Germinal center (tissue), 1 donor: ENCODE measurements at regions not wholly inside any gene's neighbourhood (a gene's known extent, or its start where the extent isn't known, plus 50 kb on each side); places are given as distances from the start of the nearest gene placed in this dataset.

Source experiments
- DNase-seq: peaks from one replicate; pipeline ENCODE4 v3.0.0; 2012; ENCODE audit warnings: mixed read lengths, low spot score

DNA sequence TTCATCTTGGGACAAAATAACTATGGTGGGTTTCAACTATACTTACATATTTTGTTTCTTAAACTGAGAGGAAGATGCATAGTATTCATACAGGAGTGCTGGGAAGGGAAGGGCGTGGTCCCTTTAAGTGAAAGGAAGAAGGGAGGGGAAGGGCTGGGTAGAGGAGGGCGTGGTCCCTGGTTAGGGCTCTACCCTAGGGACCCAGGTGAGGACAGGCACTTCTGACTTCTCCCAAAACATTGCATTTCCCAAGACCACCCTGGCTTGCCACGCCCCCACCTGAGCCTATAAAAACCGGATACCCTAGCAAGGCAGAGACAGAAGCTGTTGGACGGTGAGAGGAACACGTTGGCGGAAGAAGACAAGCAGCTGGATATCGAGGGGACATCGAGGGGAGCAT, 157.6 kb upstream of the PLXNA4 start:
- DNase-seq = no peak

- DNase-seq = no peak
Measured at GRCh38 chr7:132732321-132732865, 156.1 kb upstream of the PLXNA4 start.

- no peak for DNase-seq
Measured at GRCh38 chr7:132730105-132730504, 153.8 kb upstream of the PLXNA4 start.

GRCh38 chr7:132723506-132724081, 147.3 kb upstream of the PLXNA4 start:
- DNase-seq = no peak

GRCh38 chr7:132720835-132721234, 144.6 kb upstream of the PLXNA4 start:
- DNase-seq = no peak

GRCh38 chr7:132713893-132714292, 137.6 kb upstream of the PLXNA4 start:
- DNase-seq = no peak

GRCh38 chr7:132709971-132710567, 133.8 kb upstream of the PLXNA4 start:
- DNase-seq = no peak

DNA sequence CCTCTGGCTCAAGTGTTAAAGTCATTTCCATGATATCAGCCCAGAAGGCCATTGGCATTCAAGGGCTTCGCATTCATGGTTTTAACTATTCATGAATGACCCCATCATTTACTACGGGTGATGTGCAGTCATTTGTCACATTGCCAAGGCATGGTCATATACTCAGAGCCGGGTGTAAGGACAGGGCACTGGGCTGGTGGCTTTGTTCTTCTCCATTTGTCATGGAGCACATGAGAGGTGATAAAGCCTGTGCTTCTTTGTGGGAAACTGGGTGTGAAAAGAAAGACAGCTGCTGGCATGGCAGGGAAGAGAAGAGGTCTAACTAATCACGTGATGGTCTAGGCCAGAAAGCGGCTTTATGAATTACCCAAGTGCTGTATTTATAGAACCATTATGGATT, 132.2 kb upstream of the PLXNA4 start:
- DNase-seq = no peak

DNA sequence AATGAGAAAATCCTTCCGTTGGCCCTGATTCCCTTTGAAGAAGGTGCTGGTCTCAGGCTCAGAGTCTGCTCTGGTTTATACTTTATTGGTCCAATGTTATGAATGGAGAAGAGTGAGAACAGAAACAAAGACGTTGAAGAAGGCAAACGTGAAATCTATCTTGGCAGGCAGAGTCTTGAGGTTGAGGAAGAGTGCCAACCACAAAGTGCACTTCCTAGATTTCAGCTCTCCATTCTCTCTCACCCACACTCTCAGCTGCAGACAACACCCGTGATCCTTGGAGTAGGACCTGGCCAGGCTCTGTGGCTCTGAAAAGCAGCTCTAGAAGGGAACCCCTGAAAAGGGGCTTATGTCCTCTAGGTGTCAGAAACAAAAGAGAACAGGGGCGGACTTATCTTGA, 128.9 kb upstream of the PLXNA4 start:
- DNase-seq = no peak

DNA sequence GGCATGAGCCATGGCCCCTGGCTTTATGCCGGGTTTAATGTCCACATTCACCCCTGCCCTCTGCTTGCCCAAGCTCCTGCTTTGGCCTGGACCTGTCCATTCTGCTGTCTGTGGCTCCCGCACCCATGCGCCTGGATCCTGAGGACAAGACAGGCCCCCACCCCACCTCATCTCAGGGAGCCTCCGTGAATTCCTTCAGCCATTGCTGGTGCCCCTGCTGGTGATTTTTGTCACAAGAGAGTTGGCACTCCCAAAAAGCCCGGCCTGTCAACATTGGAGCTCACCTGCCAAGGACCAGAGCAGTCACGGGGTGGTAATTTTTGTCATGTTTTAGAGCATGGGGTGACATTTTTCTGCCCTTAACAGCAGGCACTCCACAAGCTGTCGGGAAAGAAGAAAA, 127.5 kb upstream of the PLXNA4 start:
- DNase-seq = no peak

DNA sequence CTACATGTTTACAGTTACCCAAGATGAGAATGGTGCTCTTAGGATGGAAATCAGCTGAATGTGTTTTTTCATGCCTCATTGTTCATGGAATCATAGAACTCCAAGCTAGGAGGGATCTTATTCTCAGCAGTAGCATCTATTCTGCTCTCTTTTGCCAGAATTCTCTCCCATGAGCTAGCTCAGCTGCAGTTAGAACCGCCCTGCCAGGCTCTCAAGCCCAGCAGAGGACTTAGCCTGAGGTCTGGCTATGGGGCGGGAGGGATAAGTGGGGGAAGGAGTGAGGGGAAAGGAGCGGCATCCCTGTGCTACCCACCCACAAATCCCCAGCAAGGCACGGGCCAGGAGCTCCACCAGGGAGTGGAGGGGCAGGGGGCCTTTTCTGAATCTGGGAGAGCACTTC, 120.7 kb upstream of the PLXNA4 start:
- DNase-seq = no peak

- no peak for DNase-seq
Measured at GRCh38 chr7:132696332-132696731, 120.1 kb upstream of the PLXNA4 start.

- DNase-seq = no peak
Measured at GRCh38 chr7:132691201-132691600, 114.9 kb upstream of the PLXNA4 start.

- no peak for DNase-seq
Measured at GRCh38 chr7:132690174-132690573, 113.9 kb upstream of the PLXNA4 start.

GRCh38 chr7:132687981-132688383, 111.7 kb upstream of the PLXNA4 start:
- DNase-seq = no peak

- no peak for DNase-seq
Measured at GRCh38 chr7:132687016-132687415, 110.7 kb upstream of the PLXNA4 start.

DNA sequence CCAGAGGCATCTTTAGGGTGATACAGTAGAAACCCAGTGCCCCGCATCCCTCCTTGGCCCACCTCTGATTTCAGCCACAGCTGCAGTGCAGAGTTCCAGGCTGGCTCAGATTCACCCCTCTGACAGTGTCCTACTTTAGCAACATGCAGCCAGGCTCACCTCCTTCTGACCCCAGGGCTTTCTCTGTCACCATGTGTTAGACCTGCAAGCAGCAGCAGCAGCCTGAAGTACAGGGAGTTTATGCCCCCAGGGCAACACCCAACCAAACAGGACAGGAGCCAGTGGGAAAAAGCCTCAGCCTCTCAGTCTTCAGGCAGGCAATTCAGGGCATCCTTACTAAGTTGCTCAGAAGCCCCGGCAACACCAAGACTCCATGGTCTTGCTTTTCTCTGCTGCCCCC, 109.0 kb upstream of the PLXNA4 start:
- DNase-seq = no peak

DNA sequence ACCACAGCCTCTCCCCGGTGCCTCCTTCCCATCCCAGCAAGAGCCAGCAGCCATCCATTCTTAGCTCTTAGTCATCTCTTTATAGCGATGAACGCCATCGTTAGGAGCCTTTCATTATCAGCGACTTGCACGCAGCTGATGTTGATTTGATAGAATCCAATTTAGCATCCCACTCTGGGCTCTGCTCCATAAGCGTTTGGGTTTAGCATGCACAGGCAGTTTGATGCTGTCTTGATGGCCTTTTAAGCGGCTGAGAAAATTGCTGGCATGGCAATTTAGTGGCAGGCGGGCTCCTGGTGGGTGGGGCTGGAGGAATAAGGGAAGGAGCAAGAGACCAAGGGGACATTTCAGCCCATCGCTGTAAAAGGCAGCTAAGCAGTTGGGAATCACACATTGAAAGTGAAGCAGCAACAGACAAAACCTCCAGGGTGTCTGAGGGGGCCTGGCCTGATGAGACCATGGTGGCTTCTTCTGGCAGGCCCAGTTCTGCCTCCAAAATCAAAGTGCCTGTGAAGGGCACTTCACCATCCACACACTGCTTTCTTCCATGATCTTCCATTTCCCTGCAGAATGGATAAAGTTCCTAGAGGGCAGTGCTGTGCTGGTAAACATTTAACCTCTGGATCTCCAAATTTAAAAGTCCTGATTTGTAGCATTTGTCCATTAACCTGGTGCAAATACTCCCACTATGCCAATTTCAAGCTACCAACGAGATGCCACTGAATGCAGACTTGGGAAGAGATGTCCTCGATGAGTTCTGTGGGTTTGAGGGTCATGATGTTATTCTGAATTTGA, 107.8 kb upstream of the PLXNA4 start:
- no peak for DNase-seq

- DNase-seq = no peak
Measured at GRCh38 chr7:132681951-132682350, 105.7 kb upstream of the PLXNA4 start.

- no peak for DNase-seq
Measured at GRCh38 chr7:132680590-132680989, 104.3 kb upstream of the PLXNA4 start.

DNA sequence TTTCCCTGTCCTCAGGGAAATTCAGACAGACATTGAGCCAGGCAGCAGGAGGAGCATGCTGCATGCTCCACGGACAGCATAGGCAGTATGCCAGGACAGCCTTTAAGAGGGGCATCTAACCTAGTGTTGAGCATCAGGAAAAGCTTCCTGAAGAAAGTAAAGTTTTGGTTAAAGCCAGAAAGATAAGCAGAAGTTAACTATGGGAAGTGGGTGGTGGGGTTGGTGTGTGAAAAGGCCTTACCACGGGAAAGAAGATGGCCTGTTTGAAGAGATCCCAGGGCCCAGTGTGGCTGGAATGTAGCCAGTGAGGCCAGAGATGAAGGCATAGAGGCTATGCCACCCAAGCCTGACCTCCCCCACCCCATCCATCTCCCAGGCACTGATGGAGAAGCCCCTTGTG, 102.4 kb upstream of the PLXNA4 start:
- no peak for DNase-seq

- DNase-seq = no peak
Measured at GRCh38 chr7:132677918-132678317, 101.6 kb upstream of the PLXNA4 start.
